ENCODE measurements at regions not wholly inside any gene's neighbourhood (a gene's known extent, or its start where the extent isn't known, plus 50 kb on each side); places are given as distances from the start of the nearest gene placed in this dataset.

DNA sequence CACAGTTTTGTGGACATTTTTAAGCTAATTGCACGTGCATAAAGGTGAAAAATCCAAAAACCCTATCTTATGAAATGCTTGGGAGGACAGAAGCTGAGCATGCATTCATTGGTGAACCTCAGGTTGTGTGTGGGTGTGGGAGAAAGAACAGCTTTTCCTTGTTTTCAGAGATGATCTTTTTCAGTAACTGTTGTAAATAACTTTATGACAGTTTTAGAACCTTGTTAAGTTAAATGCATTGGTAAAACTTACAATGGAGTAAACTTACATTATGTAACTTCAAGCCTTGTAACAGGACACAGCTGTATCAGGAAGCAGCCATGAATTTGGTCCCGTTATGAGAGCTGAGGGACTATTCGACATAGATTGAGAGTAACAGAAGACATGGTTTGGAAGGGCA, 587.4 kb downstream of the GALC start (continued):
- no peak for TF ChIP-seq HES4 (CRISPR knock-in tag; IDR thresholded peaks at IDR 0.05; ENCODE audit: borderline replicate concordance)
- TF ChIP-seq ZNF432 (CRISPR knock-in tag; IDR thresholded peaks at IDR 0.05; ENCODE audit: borderline replicate concordance), result no peak
- TF ChIP-seq, protein P1, sequence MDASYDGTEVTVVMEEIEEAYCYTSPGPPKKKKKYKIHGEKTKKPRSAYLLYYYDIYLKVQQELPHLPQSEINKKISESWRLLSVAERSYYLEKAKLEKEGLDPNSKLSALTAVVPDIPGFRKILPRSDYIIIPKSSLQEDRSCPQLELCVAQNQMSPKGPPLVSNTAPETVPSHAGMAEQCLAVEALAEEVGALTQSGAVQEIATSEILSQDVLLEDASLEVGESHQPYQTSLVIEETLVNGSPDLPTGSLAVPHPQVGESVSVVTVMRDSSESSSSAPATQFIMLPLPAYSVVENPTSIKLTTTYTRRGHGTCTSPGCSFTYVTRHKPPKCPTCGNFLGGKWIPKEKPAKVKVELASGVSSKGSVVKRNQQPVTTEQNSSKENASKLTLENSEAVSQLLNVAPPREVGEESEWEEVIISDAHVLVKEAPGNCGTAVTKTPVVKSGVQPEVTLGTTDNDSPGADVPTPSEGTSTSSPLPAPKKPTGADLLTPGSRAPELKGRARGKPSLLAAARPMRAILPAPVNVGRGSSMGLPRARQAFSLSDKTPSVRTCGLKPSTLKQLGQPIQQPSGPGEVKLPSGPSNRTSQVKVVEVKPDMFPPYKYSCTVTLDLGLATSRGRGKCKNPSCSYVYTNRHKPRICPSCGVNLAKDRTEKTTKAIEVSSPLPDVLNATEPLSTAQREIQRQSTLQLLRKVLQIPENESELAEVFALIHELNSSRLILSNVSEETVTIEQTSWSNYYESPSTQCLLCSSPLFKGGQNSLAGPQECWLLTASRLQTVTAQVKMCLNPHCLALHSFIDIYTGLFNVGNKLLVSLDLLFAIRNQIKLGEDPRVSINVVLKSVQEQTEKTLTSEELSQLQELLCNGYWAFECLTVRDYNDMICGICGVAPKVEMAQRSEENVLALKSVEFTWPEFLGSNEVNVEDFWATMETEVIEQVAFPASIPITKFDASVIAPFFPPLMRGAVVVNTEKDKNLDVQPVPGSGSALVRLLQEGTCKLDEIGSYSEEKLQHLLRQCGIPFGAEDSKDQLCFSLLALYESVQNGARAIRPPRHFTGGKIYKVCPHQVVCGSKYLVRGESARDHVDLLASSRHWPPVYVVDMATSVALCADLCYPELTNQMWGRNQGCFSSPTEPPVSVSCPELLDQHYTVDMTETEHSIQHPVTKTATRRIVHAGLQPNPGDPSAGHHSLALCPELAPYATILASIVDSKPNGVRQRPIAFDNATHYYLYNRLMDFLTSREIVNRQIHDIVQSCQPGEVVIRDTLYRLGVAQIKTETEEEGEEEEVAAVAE (CRISPR knock-in tag; IDR thresholded peaks at IDR 0.05; ENCODE audit: borderline replicate concordance), result no peak
- TF ChIP-seq, protein P2, sequence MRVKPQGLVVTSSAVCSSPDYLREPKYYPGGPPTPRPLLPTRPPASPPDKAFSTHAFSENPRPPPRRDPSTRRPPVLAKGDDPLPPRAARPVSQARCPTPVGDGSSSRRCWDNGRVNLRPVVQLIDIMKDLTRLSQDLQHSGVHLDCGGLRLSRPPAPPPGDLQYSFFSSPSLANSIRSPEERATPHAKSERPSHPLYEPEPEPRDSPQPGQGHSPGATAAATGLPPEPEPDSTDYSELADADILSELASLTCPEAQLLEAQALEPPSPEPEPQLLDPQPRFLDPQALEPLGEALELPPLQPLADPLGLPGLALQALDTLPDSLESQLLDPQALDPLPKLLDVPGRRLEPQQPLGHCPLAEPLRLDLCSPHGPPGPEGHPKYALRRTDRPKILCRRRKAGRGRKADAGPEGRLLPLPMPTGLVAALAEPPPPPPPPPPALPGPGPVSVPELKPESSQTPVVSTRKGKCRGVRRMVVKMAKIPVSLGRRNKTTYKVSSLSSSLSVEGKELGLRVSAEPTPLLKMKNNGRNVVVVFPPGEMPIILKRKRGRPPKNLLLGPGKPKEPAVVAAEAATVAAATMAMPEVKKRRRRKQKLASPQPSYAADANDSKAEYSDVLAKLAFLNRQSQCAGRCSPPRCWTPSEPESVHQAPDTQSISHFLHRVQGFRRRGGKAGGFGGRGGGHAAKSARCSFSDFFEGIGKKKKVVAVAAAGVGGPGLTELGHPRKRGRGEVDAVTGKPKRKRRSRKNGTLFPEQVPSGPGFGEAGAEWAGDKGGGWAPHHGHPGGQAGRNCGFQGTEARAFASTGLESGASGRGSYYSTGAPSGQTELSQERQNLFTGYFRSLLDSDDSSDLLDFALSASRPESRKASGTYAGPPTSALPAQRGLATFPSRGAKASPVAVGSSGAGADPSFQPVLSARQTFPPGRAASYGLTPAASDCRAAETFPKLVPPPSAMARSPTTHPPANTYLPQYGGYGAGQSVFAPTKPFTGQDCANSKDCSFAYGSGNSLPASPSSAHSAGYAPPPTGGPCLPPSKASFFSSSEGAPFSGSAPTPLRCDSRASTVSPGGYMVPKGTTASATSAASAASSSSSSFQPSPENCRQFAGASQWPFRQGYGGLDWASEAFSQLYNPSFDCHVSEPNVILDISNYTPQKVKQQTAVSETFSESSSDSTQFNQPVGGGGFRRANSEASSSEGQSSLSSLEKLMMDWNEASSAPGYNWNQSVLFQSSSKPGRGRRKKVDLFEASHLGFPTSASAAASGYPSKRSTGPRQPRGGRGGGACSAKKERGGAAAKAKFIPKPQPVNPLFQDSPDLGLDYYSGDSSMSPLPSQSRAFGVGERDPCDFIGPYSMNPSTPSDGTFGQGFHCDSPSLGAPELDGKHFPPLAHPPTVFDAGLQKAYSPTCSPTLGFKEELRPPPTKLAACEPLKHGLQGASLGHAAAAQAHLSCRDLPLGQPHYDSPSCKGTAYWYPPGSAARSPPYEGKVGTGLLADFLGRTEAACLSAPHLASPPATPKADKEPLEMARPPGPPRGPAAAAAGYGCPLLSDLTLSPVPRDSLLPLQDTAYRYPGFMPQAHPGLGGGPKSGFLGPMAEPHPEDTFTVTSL (CRISPR knock-in tag; IDR thresholded peaks at IDR 0.05; ENCODE audit: borderline replicate concordance), result no peak
- TF ChIP-seq, protein P3, sequence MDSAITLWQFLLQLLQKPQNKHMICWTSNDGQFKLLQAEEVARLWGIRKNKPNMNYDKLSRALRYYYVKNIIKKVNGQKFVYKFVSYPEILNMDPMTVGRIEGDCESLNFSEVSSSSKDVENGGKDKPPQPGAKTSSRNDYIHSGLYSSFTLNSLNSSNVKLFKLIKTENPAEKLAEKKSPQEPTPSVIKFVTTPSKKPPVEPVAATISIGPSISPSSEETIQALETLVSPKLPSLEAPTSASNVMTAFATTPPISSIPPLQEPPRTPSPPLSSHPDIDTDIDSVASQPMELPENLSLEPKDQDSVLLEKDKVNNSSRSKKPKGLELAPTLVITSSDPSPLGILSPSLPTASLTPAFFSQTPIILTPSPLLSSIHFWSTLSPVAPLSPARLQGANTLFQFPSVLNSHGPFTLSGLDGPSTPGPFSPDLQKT (CRISPR knock-in tag; IDR thresholded peaks at IDR 0.05; ENCODE audit: borderline replicate concordance), result no peak
- TF ChIP-seq ZNF614 (CRISPR knock-in tag; IDR thresholded peaks at IDR 0.05; ENCODE audit: borderline replicate concordance), result no peak
